GM19438 (cell line): ENCODE measurements at regions not wholly inside any gene's neighbourhood (a gene's known extent, or its start where the extent isn't known, plus 50 kb on each side); places are given as distances from the start of the nearest gene placed in this dataset.
"Not testable (repeated sequence)": the region's sequence is repeated elsewhere in the genome, so short reads cannot be mapped to it uniquely, and the experiment has no call there.

Source experiments
- ATAC-seq: cut with Tn5 transposase; IDR thresholded peaks from one replicate; pipeline ENCODE4 v1.9.1; 2021; ENCODE audit warnings: low read depth; ENCODE audit not compliant: unreplicated experiment

- ATAC-seq: not testable (repeated sequence)
Observed at GRCh38 chr15:22002711-22003110, 77.6 kb upstream of the OR4M2 start.

- peak; percentile 78 for ATAC-seq
Observed at GRCh38 chr15:21989117-21989516, 91.2 kb upstream of the OR4M2 start.

GRCh38 chr15:21983820-21984219 lies 96.5 kb upstream of the OR4M2 start:
- not testable (repeated sequence) for ATAC-seq

- ATAC-seq: not testable (repeated sequence)
Observed at GRCh38 chr15:21979960-21980359, 100.4 kb upstream of the OR4M2 start.

GRCh38 chr15:21953713-21954112 lies 76.2 kb upstream of the POTEB start:
- not testable (repeated sequence) for ATAC-seq

GRCh38 chr15:21940302-21940701 lies 62.8 kb upstream of the POTEB start:
- not testable (repeated sequence) for ATAC-seq
